SH-SY5Y (cell line): ENCODE measurements at regions not wholly inside any gene's neighbourhood (a gene's known extent, or its start where the extent isn't known, plus 50 kb on each side); places are given as distances from the start of the nearest gene placed in this dataset.

Experiments used
- GATA2 ChIP-seq: IDR thresholded peaks from 2 replicates; pipeline ENCODE4 v1.6.1; 2011; ENCODE audit warnings: mild to moderate bottlenecking, low read depth, low read length
- GATA3 ChIP-seq: IDR thresholded peaks from 2 replicates; pipeline ENCODE4 v1.6.1; 2011; ENCODE audit warnings: low read depth, mild to moderate bottlenecking, low read length, moderate library complexity

DNA sequence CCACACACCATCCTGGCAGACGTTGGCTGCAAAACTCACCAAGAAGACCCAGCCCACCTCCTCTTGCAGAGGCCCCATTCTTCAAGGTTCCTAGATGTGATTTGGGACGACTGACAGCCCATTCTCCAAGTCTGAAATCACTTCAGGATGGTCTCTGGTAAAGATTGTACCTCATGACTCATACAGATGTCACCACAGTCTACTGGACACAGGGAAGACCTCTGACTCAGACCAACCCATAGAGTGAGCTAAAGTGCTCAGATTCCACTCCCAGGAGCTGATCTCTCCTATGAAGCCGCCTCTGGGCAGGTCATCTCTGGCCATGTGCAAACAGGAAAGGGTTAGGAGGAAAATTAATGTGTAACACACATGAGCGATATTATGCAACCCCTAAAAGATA, 102.4 kb upstream of the VWC2 start:
- no peak for TF ChIP-seq GATA2
- TF ChIP-seq GATA3 = no peak
